Erythroblast (primary cell): ENCODE measurements at regions not wholly inside any gene's neighbourhood (a gene's known extent, or its start where the extent isn't known, plus 50 kb on each side); places are given as distances from the start of the nearest gene placed in this dataset.
"Not testable (repeated sequence)": the region's sequence is repeated elsewhere in the genome, so short reads cannot be mapped to it uniquely, and the experiment has no call there.

Experiments
- DNase-seq, 2 experiments: peaks; one replicate each; lab custom pipeline; 2025; lab: John Stamatoyannopoulos, UW
- GATA1 ChIP-seq: IDR thresholded peaks from 2 replicates; pipeline ENCODE4 v1.6.1; 2011; ENCODE audit warnings: low read depth, mild to moderate bottlenecking, control low read depth, low read length, moderate library complexity
- POLR2A ChIP-seq: IDR thresholded peaks from 2 replicates; pipeline ENCODE4 v1.6.1; 2011; ENCODE audit warnings: mild to moderate bottlenecking, low read length

GRCh38 chr20:40887105-40887504, 141.5 kb upstream of the TOP1 start:
- TF ChIP-seq GATA1 (no peak), POLR2A (no peak)
- DNase-seq: no peak

- DNase-seq: not testable (repeated sequence)
Observed at GRCh38 chr20:40889266-40889665, 139.4 kb upstream of the TOP1 start.

- TF ChIP-seq POLR2A (no peak), GATA1 (no peak)
- no peak for DNase-seq
Observed at GRCh38 chr20:40890181-40890580, 138.4 kb upstream of the TOP1 start.

GRCh38 chr20:40890635-40891034, 138.0 kb upstream of the TOP1 start:
- no peak for DNase-seq
- TF ChIP-seq GATA1: no peak
- no peak for TF ChIP-seq POLR2A

GRCh38 chr20:40891351-40891750, 137.3 kb upstream of the TOP1 start:
- no peak for DNase-seq
- TF ChIP-seq POLR2A: no peak
- no peak for TF ChIP-seq GATA1

GRCh38 chr20:40892642-40893041, 136.0 kb upstream of the TOP1 start:
- TF ChIP-seq POLR2A (no peak), GATA1 (no peak)
- no peak for DNase-seq

GRCh38 chr20:40893610-40894236, 134.9 kb upstream of the TOP1 start:
- DNase-seq: no peak
- no peak for TF ChIP-seq GATA1
- no peak for TF ChIP-seq POLR2A

GRCh38 chr20:40894237-40894630, 134.4 kb upstream of the TOP1 start:
- no peak for DNase-seq
- TF ChIP-seq GATA1: no peak
- no peak for TF ChIP-seq POLR2A

GRCh38 chr20:40895182-40895581, 133.4 kb upstream of the TOP1 start:
- DNase-seq: no peak
- no peak for TF ChIP-seq POLR2A
- no peak for TF ChIP-seq GATA1

GRCh38 chr20:40896814-40897700, 131.6 kb upstream of the TOP1 start:
- TF ChIP-seq GATA1 (no peak), POLR2A (no peak)
- no peak for DNase-seq

- TF ChIP-seq POLR2A (no peak), GATA1 (no peak)
Observed at GRCh38 chr20:40899344-40899743, 129.3 kb upstream of the TOP1 start.

GRCh38 chr20:40900666-40901215, 127.9 kb upstream of the TOP1 start:
- TF ChIP-seq GATA1 (no peak), POLR2A (no peak)
- no peak for DNase-seq

More at GRCh38 chr20:40899344-40899743, 129.3 kb upstream of the TOP1 start:
- DNase-seq: no peak

GRCh38 chr20:40902661-40903060, 126.0 kb upstream of the TOP1 start:
- TF ChIP-seq GATA1 (no peak), POLR2A (no peak)
- no peak for DNase-seq

GRCh38 chr20:40908309-40908708, 120.3 kb upstream of the TOP1 start:
- no peak for DNase-seq
- no peak for TF ChIP-seq POLR2A
- no peak for TF ChIP-seq GATA1

GRCh38 chr20:40909489-40909888, 119.1 kb upstream of the TOP1 start:
- DNase-seq: not testable (repeated sequence)

GRCh38 chr20:40910436-40910835, 118.2 kb upstream of the TOP1 start:
- DNase-seq: not testable (repeated sequence)

- not testable (repeated sequence) for DNase-seq
Observed at GRCh38 chr20:40911152-40911551, 117.5 kb upstream of the TOP1 start.
